IMR-90 (cell line): ENCODE measurements at regions not wholly inside any gene's neighbourhood (a gene's known extent, or its start where the extent isn't known, plus 50 kb on each side); places are given as distances from the start of the nearest gene placed in this dataset.

Experiments
- ATAC-seq: fragments of 200-7000 bp; cut with Tn5 transposase; 2 replicates; pipeline ENCODE4 v1.9.1; 2020; ENCODE audit warnings: low read depth, mild to moderate bottlenecking, moderate library complexity
- BruUV-seq: library from RNA; stranded (reverse); fragments of 400-500 nt; replicated peaks from 2 replicates; lab custom pipeline; 2021; lab: Mats Ljungman, UMichigan
- CTCF ChIA-PET: fragments of 300-600 bp; formaldehyde crosslinking; extraction: SDS; loops from one replicate; lab custom pipeline; 2021; ENCODE audit warnings: antibody characterized with exemption; lab: Yijun Ruan, JAX
- POLR2A ChIA-PET: fragments of 300-600 bp; sonication (Branson Sonifier 250); formaldehyde crosslinking; loops from one replicate; lab custom pipeline; 2022; ENCODE audit warnings: antibody characterized with exemption; ENCODE audit not compliant: unreplicated experiment; lab: Charles Lee
- DNase-seq: peaks from one replicate; pipeline ENCODE4 v3.0.0; 2013
- H2AFZ ChIP-seq: replicated peaks from 2 replicates; pipeline ENCODE3; 2013; ENCODE audit warnings: low read length, mild to moderate bottlenecking; ENCODE audit not compliant: poor library complexity
- H2AK5ac ChIP-seq: 2 replicates; pipeline ENCODE4 v1.6.1; 2013; ENCODE audit warnings: low read depth, low read length, inconsistent platforms
- H2AK9ac ChIP-seq: replicated peaks from 2 replicates; pipeline ENCODE3; 2013; ENCODE audit warnings: mild to moderate bottlenecking, low read depth, low read length, moderate library complexity; ENCODE audit not compliant: poor library complexity
- H2BK120ac ChIP-seq: 2 replicates; pipeline ENCODE4 v1.6.1; 2013; ENCODE audit warnings: low read depth, low read length, inconsistent platforms
- H2BK15ac ChIP-seq: 3 replicates; pipeline ENCODE4 v1.6.1; 2013; ENCODE audit warnings: low read depth, low read length, inconsistent platforms
- H2BK20ac ChIP-seq: 2 replicates; pipeline ENCODE4 v1.6.1; 2013; ENCODE audit warnings: low read depth, mild to moderate bottlenecking, inconsistent platforms, low read length, moderate library complexity
- H2BK5ac ChIP-seq: 2 replicates; pipeline ENCODE4 v1.6.1; 2013; ENCODE audit warnings: mild to moderate bottlenecking, low read depth, low read length, inconsistent platforms; ENCODE audit not compliant: poor library complexity, severe bottlenecking
- H3K14ac ChIP-seq: replicated peaks from 2 replicates; pipeline ENCODE4 v1.6.1; 2013; ENCODE audit warnings: low read depth, low read length, inconsistent platforms
- H3K18ac ChIP-seq: 2 replicates; pipeline ENCODE4 v1.6.1; 2013; ENCODE audit warnings: low read depth, low read length, control low read depth
- H3K23ac ChIP-seq: 2 replicates; pipeline ENCODE4 v1.6.1; 2013; ENCODE audit warnings: low read depth, low read length, inconsistent platforms
- H3K27ac ChIP-seq: 2 replicates; pipeline ENCODE4 v1.5.1; 2013; ENCODE audit warnings: mild to moderate bottlenecking, control low read depth, low read length; ENCODE audit not compliant: insufficient read depth
- H3K27me3 ChIP-seq: 2 replicates; pipeline ENCODE4 v1.6.1; 2013; ENCODE audit warnings: low read length; ENCODE audit not compliant: control insufficient read depth, insufficient read depth
- H3K36me3 ChIP-seq: 2 replicates; pipeline ENCODE4 v1.6.1; 2013; ENCODE audit warnings: low read length, mixed read lengths; ENCODE audit not compliant: control insufficient read depth, insufficient read depth
- H3K4ac ChIP-seq: 2 replicates; pipeline ENCODE4 v1.6.1; 2013; ENCODE audit warnings: low read depth, low read length, inconsistent platforms
- H3K4me1 ChIP-seq: 2 replicates; pipeline ENCODE4 v1.6.1; 2013; ENCODE audit warnings: low read length, mixed read lengths; ENCODE audit not compliant: control insufficient read depth, insufficient read depth
- H3K4me2 ChIP-seq: 2 replicates; pipeline ENCODE4 v1.6.1; 2013; ENCODE audit warnings: low read depth, mild to moderate bottlenecking, control low read depth, low read length, moderate library complexity
- H3K4me3 ChIP-seq: 2 replicates; pipeline ENCODE4 v1.5.1; 2013; ENCODE audit warnings: low read depth, mild to moderate bottlenecking, control low read depth, low read length, moderate library complexity; ENCODE audit not compliant: insufficient read depth
- H3K56ac ChIP-seq: 2 replicates; pipeline ENCODE4 v1.6.1; 2013; ENCODE audit warnings: low read length, inconsistent platforms; ENCODE audit not compliant: insufficient read depth; ENCODE audit errors: extremely low read depth
- H3K79me1 ChIP-seq, 2 experiments: 2 replicates each; pipeline ENCODE4 v1.6.1; 2013; ENCODE audit warnings: low read length in 2 of 2, inconsistent platforms in 1 of 2, low read depth in 1 of 2
- H3K9ac ChIP-seq: 2 replicates; pipeline ENCODE4 v1.6.1; 2013; ENCODE audit warnings: low read depth, low read length, control low read depth
- H3K9me1 ChIP-seq: 2 replicates; pipeline ENCODE4 v1.6.1; 2013; ENCODE audit warnings: low read length, inconsistent platforms; ENCODE audit not compliant: insufficient read depth
- H3K9me3 ChIP-seq: 2 replicates; pipeline ENCODE4 v1.6.1; 2013; ENCODE audit warnings: low read length; ENCODE audit not compliant: control insufficient read depth, insufficient read depth
- H4K20me1 ChIP-seq: 2 replicates; pipeline ENCODE4 v1.6.1; 2013; ENCODE audit warnings: low read length, inconsistent platforms; ENCODE audit not compliant: insufficient read depth
- H4K5ac ChIP-seq: 2 replicates; pipeline ENCODE4 v1.6.1; 2013; ENCODE audit warnings: mild to moderate bottlenecking, low read depth, low read length, control low read depth
- H4K8ac ChIP-seq, 2 experiments: 2 replicates each; pipeline ENCODE4 v1.6.1; 2013; ENCODE audit warnings: low read depth in 2 of 2, low read length in 2 of 2, control low read depth in 1 of 2, inconsistent platforms in 1 of 2
- H4K91ac ChIP-seq: 2 replicates; pipeline ENCODE4 v1.6.1; 2013; ENCODE audit warnings: low read depth, low read length, inconsistent platforms; ENCODE audit not compliant: insufficient read depth
- BHLHE40 ChIP-seq: fragments of 150-350 bp; IDR thresholded peaks from 2 replicates; pipeline ENCODE4 v1.6.1; 2016; ENCODE audit warnings: mild to moderate bottlenecking, low read depth, low read length
- CEBPB ChIP-seq: IDR thresholded peaks from 2 replicates; pipeline ENCODE4 v1.6.1; 2012; ENCODE audit warnings: low read depth, low read length, improper control_type of control experiment
- CHD1 ChIP-seq: IDR thresholded peaks from 2 replicates; pipeline ENCODE4 v1.6.1; 2012; ENCODE audit warnings: low read depth, low read length, improper control_type of control experiment
- FOS ChIP-seq: fragments of 150-350 bp; IDR thresholded peaks from 2 replicates; pipeline ENCODE4 v1.6.1; 2016; ENCODE audit warnings: low read depth, low read length
- MAFK ChIP-seq: IDR thresholded peaks from 2 replicates; pipeline ENCODE4 v1.6.1; 2012; ENCODE audit warnings: low read depth, low read length, improper control_type of control experiment
- MAZ ChIP-seq: IDR thresholded peaks from 2 replicates; pipeline ENCODE4 v1.6.1; 2012; ENCODE audit warnings: low read depth, mild to moderate bottlenecking, low read length, improper control_type of control experiment, moderate library complexity, borderline replicate concordance
- MXI1 ChIP-seq: IDR thresholded peaks from 2 replicates; pipeline ENCODE4 v1.6.1; 2012; ENCODE audit warnings: low read depth, mild to moderate bottlenecking, low read length, moderate library complexity, borderline replicate concordance
- NFE2L2 ChIP-seq: fragments of 150-350 bp; IDR thresholded peaks from 2 replicates; pipeline ENCODE4 v1.6.1; 2016; ENCODE audit warnings: low read depth, mild to moderate bottlenecking, low read length
- POLR2A ChIP-seq: IDR thresholded peaks from 2 replicates; pipeline ENCODE4 v1.6.1; 2012; ENCODE audit warnings: mild to moderate bottlenecking, low read depth, low read length
- RAD21 ChIP-seq: IDR thresholded peaks from 2 replicates; pipeline ENCODE4 v1.6.1; 2012; ENCODE audit warnings: low read length, improper control_type of control experiment
- RCOR1 ChIP-seq: IDR thresholded peaks from 2 replicates; pipeline ENCODE4 v1.6.1; 2012; ENCODE audit warnings: mild to moderate bottlenecking, low read length, improper control_type of control experiment; ENCODE audit not compliant: insufficient replicate concordance
- RFX5 ChIP-seq: IDR thresholded peaks from 2 replicates; pipeline ENCODE4 v1.8.0; 2012; ENCODE audit warnings: low read depth, mild to moderate bottlenecking, low read length, moderate library complexity
- SMC3 ChIP-seq: fragments of 150-350 bp; IDR thresholded peaks from 2 replicates; pipeline ENCODE4 v1.6.1; 2016; ENCODE audit warnings: low read depth, mild to moderate bottlenecking, antibody characterized with exemption, low read length, moderate library complexity
- dilution Hi-C: fragments of 300-500 bp; cut with HindIII; formaldehyde crosslinking; loops from one replicate; pipeline ENCODE4 v1.14.3; 2018; ENCODE audit warnings: low sequenced_read_pairs; ENCODE audit not compliant: unreplicated experiment
- in situ Hi-C: fragments of 300-500 bp; cut with MboI; formaldehyde crosslinking; loops from 3 replicates; pipeline ENCODE4 v1.14.3; 2019; ENCODE audit warnings: low sequenced_read_pairs, inconsistent platforms, mixed read lengths
- intact Hi-C: fragments of 100-400 bp; cut with micrococcal nuclease; formaldehyde crosslinking; loops from 2 replicates; pipeline ENCODE4 v1.10.0; 2022
- TF ChIP-seq, protein P1 (sequence below): fragments of 150-350 bp; IDR thresholded peaks from 2 replicates; pipeline ENCODE4 v1.6.1; 2016; ENCODE audit warnings: low read depth, mild to moderate bottlenecking, low read length, moderate library complexity, borderline replicate concordance
- TF ChIP-seq, protein P2 (sequence below): fragments of 150-350 bp; IDR thresholded peaks from 2 replicates; pipeline ENCODE4 v1.6.1; 2017; ENCODE audit warnings: mild to moderate bottlenecking, antibody characterized with exemption, low read length, low read depth
- TF ChIP-seq, protein P3 (sequence below): conservative IDR thresholded peaks from 2 replicates; pipeline ENCODE4 v1.5.1; 2012; ENCODE audit warnings: mild to moderate bottlenecking, low read depth, low read length, improper control_type of control experiment

DNA sequence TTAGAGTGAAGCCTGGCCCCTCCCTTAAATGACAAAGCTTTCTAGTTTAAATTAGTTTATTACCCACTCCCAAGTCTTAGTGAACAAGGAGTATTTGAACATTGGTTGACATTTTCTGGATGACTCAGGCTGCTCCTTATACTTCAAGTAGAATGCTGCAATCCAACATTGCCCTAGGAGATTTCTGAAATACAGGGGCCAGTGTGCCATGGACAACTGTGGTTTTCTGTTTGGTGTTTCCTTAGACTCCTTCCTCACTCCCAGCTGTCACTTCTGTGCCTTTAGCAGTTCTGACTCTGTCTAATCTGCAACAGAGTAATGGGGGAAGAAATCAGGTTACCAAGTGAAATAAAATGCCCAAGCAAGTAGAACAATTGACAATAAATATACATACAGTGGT lies 116.1 kb upstream of the P2RY1 start:
- no peak overlapping the region for H4K5ac ChIP-seq
- H3K4me1 ChIP-seq = no peaks in the 10 kb centered on the region
- H3K27me3 ChIP-seq = no peaks in the 10 kb centered on the region
- no peak overlapping the region for H3K27ac ChIP-seq
- no peak overlapping the region for H3K18ac ChIP-seq
- H3K9ac ChIP-seq = no peak overlapping the region
- DNase-seq (no peak), ATAC-seq (no peak)
- H3K36me3 ChIP-seq = no peaks in the 10 kb centered on the region
- intact Hi-C loops = no loop called here
- H3K4me2 ChIP-seq = no peak overlapping the region
- BruUV-seq = no TSS peak
- H4K8ac ChIP-seq = no peak overlapping the region
- TF ChIP-seq MAZ (no peak), NFE2L2 (no peak), RFX5 (no peak), CHD1 (no peak), RAD21 (no peak), MXI1 (no peak), SMC3 (no peak), CEBPB (no peak), RCOR1 (no peak), FOS (no peak), BHLHE40 (no peak), POLR2A (no peak), MAFK (no peak)
- TF ChIP-seq, protein P1, sequence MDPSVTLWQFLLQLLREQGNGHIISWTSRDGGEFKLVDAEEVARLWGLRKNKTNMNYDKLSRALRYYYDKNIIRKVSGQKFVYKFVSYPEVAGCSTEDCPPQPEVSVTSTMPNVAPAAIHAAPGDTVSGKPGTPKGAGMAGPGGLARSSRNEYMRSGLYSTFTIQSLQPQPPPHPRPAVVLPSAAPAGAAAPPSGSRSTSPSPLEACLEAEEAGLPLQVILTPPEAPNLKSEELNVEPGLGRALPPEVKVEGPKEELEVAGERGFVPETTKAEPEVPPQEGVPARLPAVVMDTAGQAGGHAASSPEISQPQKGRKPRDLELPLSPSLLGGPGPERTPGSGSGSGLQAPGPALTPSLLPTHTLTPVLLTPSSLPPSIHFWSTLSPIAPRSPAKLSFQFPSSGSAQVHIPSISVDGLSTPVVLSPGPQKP = no peak
- TF ChIP-seq, protein P2, sequence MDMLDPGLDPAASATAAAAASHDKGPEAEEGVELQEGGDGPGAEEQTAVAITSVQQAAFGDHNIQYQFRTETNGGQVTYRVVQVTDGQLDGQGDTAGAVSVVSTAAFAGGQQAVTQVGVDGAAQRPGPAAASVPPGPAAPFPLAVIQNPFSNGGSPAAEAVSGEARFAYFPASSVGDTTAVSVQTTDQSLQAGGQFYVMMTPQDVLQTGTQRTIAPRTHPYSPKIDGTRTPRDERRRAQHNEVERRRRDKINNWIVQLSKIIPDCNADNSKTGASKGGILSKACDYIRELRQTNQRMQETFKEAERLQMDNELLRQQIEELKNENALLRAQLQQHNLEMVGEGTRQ = no peak
- TF ChIP-seq, protein P3, sequence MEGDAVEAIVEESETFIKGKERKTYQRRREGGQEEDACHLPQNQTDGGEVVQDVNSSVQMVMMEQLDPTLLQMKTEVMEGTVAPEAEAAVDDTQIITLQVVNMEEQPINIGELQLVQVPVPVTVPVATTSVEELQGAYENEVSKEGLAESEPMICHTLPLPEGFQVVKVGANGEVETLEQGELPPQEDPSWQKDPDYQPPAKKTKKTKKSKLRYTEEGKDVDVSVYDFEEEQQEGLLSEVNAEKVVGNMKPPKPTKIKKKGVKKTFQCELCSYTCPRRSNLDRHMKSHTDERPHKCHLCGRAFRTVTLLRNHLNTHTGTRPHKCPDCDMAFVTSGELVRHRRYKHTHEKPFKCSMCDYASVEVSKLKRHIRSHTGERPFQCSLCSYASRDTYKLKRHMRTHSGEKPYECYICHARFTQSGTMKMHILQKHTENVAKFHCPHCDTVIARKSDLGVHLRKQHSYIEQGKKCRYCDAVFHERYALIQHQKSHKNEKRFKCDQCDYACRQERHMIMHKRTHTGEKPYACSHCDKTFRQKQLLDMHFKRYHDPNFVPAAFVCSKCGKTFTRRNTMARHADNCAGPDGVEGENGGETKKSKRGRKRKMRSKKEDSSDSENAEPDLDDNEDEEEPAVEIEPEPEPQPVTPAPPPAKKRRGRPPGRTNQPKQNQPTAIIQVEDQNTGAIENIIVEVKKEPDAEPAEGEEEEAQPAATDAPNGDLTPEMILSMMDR = no peak
- no peak overlapping the region for H4K91ac ChIP-seq
- H3K9me3 ChIP-seq = no peaks in the 10 kb centered on the region
- no peak overlapping the region for H3K14ac ChIP-seq
- no peak overlapping the region for H2BK120ac ChIP-seq
- H3K4me3 ChIP-seq = no peak overlapping the region
- H2BK5ac ChIP-seq = no peak overlapping the region
- H2AFZ ChIP-seq = no peak overlapping the region
- no peaks in the 10 kb centered on the region for H3K79me1 ChIP-seq
- no peak overlapping the region for H2BK15ac ChIP-seq
- H3K23ac ChIP-seq = no peak overlapping the region
- no peak overlapping the region for H3K4ac ChIP-seq
- POLR2A ChIA-PET = no interaction called here
- dilution Hi-C loops = no loop called here
- H2AK5ac ChIP-seq = no peak overlapping the region
- no peaks in the 10 kb centered on the region for H3K9me1 ChIP-seq
- no peak overlapping the region for H2BK20ac ChIP-seq
- in situ Hi-C loops = no loop called here
- no peak overlapping the region for H2AK9ac ChIP-seq
- no peaks in the 10 kb centered on the region for H4K20me1 ChIP-seq
- CTCF ChIA-PET = no interaction called here
- H3K56ac ChIP-seq = no peak overlapping the region
